ENCODE measurements at regions not wholly inside any gene's neighbourhood (a gene's known extent, or its start where the extent isn't known, plus 50 kb on each side); places are given as distances from the start of the nearest gene placed in this dataset.
"Not testable (repeated sequence)": the region's sequence is repeated elsewhere in the genome, so short reads cannot be mapped to it uniquely, and the experiment has no call there.

DNA sequence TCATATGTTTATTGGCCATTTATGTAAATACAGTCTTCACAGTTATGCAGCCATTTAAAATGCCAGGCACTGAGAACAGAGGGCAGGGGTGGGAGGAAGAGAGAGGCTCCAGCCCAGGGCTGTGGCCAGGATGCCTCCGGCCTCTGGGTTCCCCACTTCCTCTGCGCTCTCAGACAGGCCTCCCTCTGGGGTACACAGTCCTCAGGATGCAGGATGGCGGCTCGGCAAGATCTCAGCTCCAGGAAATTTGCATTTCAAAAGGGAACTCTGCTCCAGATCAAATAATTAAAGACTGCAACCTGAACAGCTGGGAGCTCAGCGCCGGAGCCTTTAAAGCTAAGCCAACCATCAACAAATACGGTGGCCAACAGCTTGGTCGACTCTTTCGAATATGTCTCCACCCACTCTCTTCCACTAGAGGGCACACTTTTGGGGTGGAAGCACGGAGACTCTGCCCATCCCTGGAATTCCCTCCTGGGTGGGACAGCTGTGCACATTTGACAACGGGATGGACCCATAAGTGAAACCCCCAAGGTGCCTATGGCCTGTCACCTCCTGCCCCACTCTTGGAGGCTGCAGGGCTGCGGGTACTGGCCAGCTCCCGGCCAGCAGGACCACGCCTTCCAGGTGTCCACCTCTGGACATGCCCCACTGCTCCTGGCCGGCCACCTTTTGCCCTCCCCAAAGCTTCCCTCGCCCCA is 1044.7 kb downstream of the BRD1 start:
- no peak for DNase-seq

DNA sequence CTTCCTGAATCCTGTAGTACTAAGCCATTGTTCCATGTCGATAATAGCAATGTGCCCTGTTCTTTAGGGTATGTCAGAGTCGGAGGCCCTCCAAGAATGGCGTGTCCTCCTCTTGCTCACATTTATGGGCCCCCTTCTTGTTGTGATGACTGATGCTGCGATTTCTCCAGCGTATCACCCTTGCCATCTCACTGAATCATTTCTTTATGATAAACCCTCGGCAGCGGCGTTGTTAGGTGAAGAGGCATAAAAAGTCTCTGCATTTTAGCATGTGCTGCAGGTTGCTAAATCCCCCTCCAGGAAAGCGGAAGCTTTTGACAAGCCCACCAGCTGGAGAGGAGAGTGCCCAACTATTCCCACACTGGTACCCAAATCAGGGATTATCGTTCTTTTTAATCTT is 1045.3 kb downstream of the BRD1 start:
- DNase-seq: no peak

DNA sequence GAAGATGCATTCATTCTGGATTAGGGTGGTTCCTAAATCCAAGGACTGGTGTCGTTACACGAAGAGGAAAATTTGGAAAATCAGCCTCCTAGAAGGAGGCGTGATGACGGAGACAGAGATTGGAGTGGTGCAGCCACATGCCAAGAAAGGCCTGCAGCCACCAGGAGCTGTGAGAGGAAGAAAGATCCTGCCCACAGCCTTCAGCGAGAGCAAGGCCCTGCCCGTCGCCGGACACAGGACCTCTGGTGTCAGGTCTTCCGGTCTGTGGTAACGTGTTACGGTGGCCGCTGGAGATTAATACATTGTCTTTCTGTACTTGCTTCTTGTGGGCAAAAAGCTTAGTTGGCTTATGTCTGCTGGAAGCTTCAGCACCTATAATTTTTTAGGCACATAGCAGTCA is 1045.8 kb downstream of the BRD1 start:
- DNase-seq: no peak

DNA sequence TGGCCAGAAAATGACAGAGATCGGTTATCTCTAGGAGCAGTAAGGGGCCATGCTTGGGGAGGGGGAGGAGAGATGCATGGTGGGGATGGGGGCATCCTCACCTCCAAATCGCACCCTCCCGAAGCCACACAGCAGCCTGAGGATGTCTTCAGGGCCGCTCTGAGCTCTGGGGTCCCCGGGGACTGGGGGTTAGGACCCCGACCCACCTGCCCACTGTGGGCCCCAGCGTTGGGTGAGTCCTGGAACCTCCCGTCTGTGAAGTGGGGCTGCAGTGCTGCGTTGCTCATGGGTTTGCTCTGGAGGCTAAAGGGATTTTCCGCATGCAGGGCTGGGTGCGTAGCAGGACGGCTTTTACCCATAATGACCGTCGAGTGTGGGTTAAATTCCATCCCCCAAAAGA is 1046.3 kb downstream of the BRD1 start:
- DNase-seq: no peak

DNA sequence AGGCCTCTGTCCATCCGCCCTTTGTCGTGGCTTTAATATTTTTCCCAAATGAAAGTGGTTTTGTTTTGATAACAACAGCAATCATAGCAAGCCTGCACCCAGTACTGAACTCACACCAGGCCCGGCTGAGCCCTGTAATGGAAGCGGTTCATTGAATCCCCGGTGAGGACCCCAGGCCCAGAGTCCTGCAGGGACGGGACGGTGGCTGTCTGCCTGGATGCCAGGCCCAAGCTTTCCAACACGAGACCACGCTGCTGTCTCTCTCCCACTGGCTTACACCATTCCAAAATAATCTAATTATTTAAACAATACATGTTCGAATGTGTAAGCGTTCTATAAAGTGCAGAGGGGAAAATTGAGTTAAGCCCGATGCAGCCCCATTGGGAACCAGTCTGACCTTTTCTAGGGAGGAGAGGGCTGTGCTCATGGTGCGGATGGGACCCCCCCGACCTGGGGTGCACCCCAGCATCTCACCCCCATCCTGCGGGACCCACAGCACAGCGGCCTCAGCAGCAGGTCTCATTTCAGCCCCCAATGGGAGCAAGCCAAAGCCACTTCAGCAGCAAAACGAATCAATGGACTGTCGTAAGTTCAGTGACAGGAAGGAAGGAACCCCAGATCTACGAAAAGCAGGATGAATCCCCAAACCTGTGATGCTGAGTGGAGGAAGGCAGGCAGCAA is 1046.9 kb downstream of the BRD1 start:
- no peak for DNase-seq

- DNase-seq: no peak
Measured at GRCh38 chr22:48779661-48780596, 1047.7 kb downstream of the BRD1 start.

DNA sequence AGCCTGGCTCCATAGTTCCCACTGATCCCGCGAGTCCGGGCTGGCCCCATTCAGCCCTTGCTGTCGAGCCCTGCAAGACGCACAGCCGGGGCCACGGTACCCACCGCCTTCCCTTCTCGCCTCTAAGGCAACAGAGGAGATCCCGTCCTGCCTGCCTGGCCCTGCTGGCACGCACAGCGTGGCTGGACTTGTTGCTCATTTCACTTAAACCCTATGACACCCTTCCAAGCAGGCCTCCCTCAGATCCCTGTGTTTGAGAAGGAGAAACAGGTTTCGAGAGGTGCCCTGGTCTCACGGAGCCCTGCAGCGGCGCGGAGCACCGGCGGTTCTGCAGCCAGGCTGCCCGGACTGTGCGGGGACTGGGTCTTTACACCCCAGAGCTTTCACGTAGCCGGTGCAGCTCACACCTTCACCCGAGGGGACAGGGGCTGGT is 1048.4 kb downstream of the BRD1 start:
- no peak for DNase-seq

DNA sequence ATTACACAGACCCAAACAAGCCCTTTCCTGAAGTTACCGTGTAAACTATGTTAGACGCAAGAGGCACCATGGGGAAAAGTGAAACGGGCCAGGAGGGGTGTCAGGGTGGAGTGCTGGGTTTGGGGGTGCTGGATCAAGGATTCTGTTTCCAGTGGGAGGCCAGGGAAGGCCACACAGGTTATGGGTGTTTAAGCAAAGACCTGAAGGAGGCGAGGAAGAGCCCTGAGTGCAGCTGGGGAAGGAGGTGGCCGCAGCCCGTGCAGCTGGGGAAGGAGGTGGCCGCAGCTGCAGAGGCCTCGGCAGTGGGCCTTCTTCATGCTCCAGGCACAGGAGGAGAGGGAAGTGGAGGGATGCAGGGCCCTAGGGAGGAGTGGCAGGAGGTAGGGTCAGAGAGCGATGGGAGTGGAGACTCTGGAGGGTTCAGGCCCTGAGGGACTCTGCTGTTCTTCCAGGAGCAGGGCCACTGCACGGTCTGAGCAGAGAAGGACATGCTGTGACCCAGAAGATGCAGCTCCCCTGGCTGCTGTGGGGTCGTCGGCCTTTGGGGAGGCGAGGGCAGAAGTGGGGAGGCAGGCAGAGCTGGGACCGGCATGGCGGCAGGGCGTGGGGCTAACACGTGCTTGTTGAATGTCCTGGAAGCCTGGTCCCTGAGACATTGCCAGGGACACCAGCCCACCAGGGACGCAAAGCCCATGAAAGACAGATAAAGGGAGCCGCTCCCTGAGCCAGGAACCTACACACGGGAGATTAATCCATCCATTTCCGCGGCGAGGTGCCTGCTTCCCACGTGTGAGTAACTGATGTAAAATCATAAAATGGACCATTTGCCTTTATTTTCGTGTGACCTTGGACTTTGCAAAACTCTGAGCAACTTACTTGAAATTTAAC is 1049.1 kb downstream of the BRD1 start:
- DNase-seq: no peak

DNA sequence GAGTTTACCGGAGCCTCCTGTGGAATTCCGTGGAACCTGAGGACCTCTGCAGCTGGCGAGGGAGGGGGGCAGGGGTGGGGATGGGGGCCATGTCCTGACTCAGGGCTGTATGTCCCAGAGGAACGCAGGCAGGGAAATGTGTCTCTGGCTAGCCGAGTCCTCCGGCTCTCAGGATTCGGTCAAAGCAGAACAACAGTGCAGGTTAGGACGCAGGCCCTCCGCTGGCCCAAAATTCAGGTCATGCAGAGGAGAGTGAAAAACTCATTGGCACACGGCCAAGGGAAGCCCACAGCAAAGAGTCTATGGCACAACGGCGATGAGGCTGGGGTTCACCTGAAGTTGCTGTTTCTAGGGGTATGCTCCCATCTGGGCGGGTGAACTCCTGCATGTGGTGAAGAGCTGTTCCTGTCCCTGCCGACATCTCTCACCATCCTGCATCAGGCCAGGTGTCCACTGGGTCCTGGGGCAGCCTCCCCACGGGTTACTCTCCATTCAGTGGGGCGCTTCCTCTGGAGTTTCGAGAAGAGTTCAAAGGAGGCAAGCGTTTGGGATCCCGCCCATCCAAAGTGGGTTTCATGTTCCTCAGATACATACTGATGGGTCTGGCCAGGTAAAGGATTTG is 1055.3 kb downstream of the BRD1 start:
- no peak for DNase-seq

- DNase-seq: no peak
Measured at GRCh38 chr22:48765595-48765994, 1062.1 kb downstream of the BRD1 start.

DNA sequence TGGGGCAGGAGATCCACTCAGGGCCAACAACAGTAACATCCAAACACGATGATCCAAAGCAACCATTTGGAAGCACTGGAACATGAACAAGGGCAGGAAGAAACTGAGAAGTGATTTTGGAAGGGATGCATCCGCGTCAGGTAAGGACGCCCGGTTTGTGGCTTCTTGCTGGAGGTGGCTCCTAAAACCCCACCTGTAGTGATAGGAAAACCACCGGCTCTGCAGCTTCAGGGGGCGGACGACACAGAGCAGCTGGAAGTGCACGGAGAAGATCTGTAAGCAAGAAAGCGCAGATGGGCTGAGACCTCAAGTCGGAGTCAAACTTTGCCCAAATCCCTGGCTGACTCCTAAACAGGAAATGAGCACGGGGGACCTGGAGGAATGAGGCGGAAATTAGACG is 1066.1 kb downstream of the BRD1 start:
- no peak for DNase-seq

- DNase-seq: no peak
Measured at GRCh38 chr22:48760481-48761390, 1066.9 kb downstream of the BRD1 start.

GRCh38 chr22:48758881-48759875 is 1068.5 kb downstream of the BRD1 start:
- DNase-seq: no peak

DNA sequence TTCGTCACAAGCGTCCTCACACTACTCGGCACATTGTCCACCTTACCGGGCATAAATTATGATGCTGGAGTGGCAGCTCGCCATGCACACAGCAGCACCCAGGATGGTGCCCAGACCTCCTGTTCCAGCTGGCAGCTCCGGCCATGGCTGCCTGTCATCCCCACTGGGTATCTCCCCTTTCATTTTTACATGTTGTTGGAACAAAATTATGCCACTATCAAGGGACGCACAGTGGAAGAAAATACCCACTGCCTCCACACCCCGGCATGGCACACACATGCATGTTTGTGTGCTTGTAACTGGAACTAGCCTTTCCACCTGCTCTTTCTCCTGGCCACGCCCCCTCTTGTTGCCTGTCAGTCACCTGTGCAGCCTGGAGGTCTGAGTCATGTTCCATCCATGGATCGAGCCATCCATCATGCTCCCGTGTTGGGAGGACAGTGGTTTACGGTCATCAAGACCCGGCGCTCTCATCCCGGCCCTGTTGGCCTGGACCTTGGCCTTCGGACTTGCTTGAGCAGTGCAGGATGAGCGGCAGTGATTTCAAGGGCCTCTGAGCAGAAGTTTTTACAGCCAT is 1069.6 kb downstream of the BRD1 start:
- DNase-seq: no peak

- DNase-seq: no peak
Measured at GRCh38 chr22:48757581-48757980, 1070.1 kb downstream of the BRD1 start.

GRCh38 chr22:48757135-48757534 is 1070.5 kb downstream of the BRD1 start:
- DNase-seq: not testable (repeated sequence)

GRCh38 chr22:48756146-48757111 is 1071.2 kb downstream of the BRD1 start:
- no peak for DNase-seq
